Sigmoid colon (tissue), 6 donors: ENCODE measurements at regions not wholly inside any gene's neighbourhood (a gene's known extent, or its start where the extent isn't known, plus 50 kb on each side); places are given as distances from the start of the nearest gene placed in this dataset.

Experiments
- DNase-seq: peaks from one replicate; pipeline ENCODE4 v3.0.0-alpha.2; 2019
- H3K27ac ChIP-seq, 4 donors: fragments of 200-600 bp; sonication (generic); one replicate each; pipeline ENCODE4 v1.5.1; 2016 to 2019; ENCODE audit warnings: mild to moderate bottlenecking in 1 of 4
- H3K27me3 ChIP-seq, 3 donors: fragments of 200-600 bp; sonication (generic); one replicate each; pipeline ENCODE4 v1.5.1; 2019; ENCODE audit warnings: mild to moderate bottlenecking in 1 of 3
- H3K36me3 ChIP-seq, 4 donors: fragments of 200-600 bp; sonication (generic); one replicate each; pipeline ENCODE4 v1.5.1; 2016 to 2019
- H3K4me1 ChIP-seq, 4 donors: fragments of 200-600 bp; sonication (generic); one replicate each; pipeline ENCODE4 v1.5.1; 2017 to 2019
- H3K4me3 ChIP-seq, 4 donors: fragments of 200-600 bp; sonication (generic); one replicate each; pipeline ENCODE4 v1.5.1; 2017 to 2019; ENCODE audit warnings: mild to moderate bottlenecking in 2 of 4, moderate library complexity in 1 of 4
- H3K9me3 ChIP-seq, 4 donors: fragments of 200-600 bp in 3 of 4; sonication (generic) in 3 of 4; one replicate each; pipeline versions ENCODE4 v1.5.1 to v1.6.1; 2013 to 2019
- EP300 ChIP-seq, 4 donors: sonication (generic); formaldehyde crosslinking; IDR thresholded peaks; one replicate each; pipeline ENCODE4 v1.6.1; 2017; ENCODE audit warnings: antibody characterized with exemption in 4 of 4
- POLR2A ChIP-seq, 2 donors: fragments of 450-650 bp; IDR thresholded peaks; one replicate each; pipeline ENCODE4 v1.6.1; 2016; ENCODE audit warnings: antibody characterized with exemption in 2 of 2, mild to moderate bottlenecking in 2 of 2, moderate library complexity in 2 of 2
- POLR2AphosphoS5 ChIP-seq, 4 donors: sonication (generic); formaldehyde crosslinking; IDR thresholded peaks; one replicate each; pipeline ENCODE4 v1.6.1; 2017; ENCODE audit warnings: antibody characterized with exemption in 4 of 4
- WGBS, 2 donors: extraction: QIAGEN DNeasy Blood & Tissue Kit; methylation state at CpG; one replicate each; pipeline ENCODE4 v1.1.7; 2013; 5-methylcytosine and 5-hydroxymethylcytosine counted together
- intact Hi-C: fragments of 100-400 bp; cut with DNase I; formaldehyde crosslinking; loops from one replicate; pipeline ENCODE4 v1.15.1; 2023
- TF ChIP-seq, protein P1 (sequence below), 4 experiments: fragments of 450-650 bp in 3 of 4; fragments of 200-600 bp in 1 of 4; IDR thresholded peaks; one replicate each; pipeline ENCODE4 v1.5.1; 2016 to 2019; ENCODE audit warnings: antibody characterized with exemption in 4 of 4, mild to moderate bottlenecking in 3 of 4, moderate library complexity in 2 of 4
- donor health status: healthy with polysubstance abuse.
- donor health status: healthy.

DNA sequence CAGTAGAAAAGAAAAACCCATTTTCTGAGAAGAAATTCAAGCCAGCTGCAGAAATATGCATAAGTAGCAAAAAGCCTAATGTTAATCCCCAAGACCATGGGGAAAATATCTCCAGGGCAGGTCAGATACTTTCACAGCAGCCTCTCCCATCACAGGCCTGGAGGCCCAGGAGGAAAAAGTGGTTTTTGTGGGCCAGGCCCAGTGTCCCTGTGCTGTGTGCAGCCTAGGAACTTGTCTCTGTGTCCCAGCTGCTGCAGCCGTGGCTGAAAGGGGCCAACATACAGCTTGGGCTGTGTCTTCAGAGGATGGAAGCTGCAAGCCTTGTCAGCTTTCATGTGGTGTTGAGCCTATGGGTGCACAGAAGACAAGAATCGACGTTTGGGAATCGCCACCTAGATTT lies 581.0 kb downstream of the C4orf33 start:
- no peak for DNase-seq
- 89 to 90% methylated on average over 4 of the region's 4 CpGs for WGBS, 2 donors
- TF ChIP-seq POLR2AphosphoS5 (IDR thresholded peaks at IDR 0.05) (no peak), EP300 (IDR thresholded peaks at IDR 0.05) (no peak), POLR2A (IDR thresholded peaks at IDR 0.05) (no peak)
- TF ChIP-seq, protein P1, sequence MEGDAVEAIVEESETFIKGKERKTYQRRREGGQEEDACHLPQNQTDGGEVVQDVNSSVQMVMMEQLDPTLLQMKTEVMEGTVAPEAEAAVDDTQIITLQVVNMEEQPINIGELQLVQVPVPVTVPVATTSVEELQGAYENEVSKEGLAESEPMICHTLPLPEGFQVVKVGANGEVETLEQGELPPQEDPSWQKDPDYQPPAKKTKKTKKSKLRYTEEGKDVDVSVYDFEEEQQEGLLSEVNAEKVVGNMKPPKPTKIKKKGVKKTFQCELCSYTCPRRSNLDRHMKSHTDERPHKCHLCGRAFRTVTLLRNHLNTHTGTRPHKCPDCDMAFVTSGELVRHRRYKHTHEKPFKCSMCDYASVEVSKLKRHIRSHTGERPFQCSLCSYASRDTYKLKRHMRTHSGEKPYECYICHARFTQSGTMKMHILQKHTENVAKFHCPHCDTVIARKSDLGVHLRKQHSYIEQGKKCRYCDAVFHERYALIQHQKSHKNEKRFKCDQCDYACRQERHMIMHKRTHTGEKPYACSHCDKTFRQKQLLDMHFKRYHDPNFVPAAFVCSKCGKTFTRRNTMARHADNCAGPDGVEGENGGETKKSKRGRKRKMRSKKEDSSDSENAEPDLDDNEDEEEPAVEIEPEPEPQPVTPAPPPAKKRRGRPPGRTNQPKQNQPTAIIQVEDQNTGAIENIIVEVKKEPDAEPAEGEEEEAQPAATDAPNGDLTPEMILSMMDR (IDR thresholded peaks at IDR 0.05), result no peak
- no peaks in the 10 kb centered on the region for H3K4me1 ChIP-seq
- no peaks in the 10 kb centered on the region for H3K36me3 ChIP-seq
- intact Hi-C loops, result no loop called here
- H3K27me3 ChIP-seq, result no peaks in the 10 kb centered on the region
- no peak overlapping the region for H3K27ac ChIP-seq
- H3K9me3 ChIP-seq, result no peaks in the 10 kb centered on the region
- H3K4me3 ChIP-seq, result no peak overlapping the region

DNA sequence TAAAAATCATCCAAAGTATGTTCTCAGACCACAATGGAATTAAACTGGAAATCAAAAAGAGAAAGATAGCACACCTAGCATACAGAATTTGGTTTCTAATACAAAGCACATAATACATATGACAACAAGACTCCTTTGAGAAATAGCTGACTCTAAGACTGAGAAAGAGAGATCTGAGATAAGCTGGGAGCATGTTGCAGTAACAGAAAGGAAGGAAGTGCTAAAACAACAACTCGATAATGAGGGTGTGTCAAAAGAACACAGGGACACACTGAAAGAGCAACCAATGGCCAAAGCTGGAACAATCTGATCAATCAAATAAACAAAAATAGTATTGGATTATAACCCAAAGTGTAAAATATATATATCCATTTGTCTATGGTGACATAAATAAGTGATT lies 586.6 kb downstream of the C4orf33 start:
- WGBS, 2 donors, result 28 to 34% methylated on average over 1 of the region's 1 CpG
- no peak overlapping the region for H3K4me3 ChIP-seq
- intact Hi-C loops, result no loop called here
- H3K4me1 ChIP-seq, result no peaks in the 10 kb centered on the region
- H3K27ac ChIP-seq, result no peak overlapping the region
- DNase-seq, result no peak
- H3K9me3 ChIP-seq, result no peaks in the 10 kb centered on the region
- H3K27me3 ChIP-seq, result no peaks in the 10 kb centered on the region
- TF ChIP-seq POLR2A (IDR thresholded peaks at IDR 0.05) (no peak), EP300 (IDR thresholded peaks at IDR 0.05) (no peak), POLR2AphosphoS5 (IDR thresholded peaks at IDR 0.05) (no peak)
- TF ChIP-seq, protein P1 (IDR thresholded peaks at IDR 0.05), result no peak
- H3K36me3 ChIP-seq, result no peaks in the 10 kb centered on the region

DNA sequence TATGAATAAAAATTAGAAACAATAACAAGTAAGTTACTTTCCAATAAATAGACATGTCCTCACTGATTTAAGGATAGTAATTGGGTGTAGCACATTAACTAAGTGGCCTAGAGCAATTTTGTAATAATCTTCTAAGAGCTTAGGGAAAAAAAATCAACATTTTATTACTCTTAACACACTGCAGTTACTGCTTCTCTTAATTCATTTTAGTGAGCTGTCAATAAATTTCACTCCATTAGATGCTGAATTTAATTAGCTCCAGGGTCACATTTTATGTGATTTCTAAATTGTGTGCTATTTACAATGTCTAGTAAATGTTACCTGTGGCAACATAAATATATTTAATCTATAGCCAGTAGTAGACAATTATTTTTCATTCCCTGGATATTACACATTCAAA lies 612.0 kb downstream of the C4orf33 start:
- no peaks in the 10 kb centered on the region for H3K27me3 ChIP-seq
- H3K27ac ChIP-seq, result no peak overlapping the region
- intact Hi-C loops, result no loop called here
- TF ChIP-seq EP300 (IDR thresholded peaks at IDR 0.05) (no peak), POLR2A (IDR thresholded peaks at IDR 0.05) (no peak), POLR2AphosphoS5 (IDR thresholded peaks at IDR 0.05) (no peak)
- TF ChIP-seq, protein P1 (IDR thresholded peaks at IDR 0.05), result no peak
- no peaks in the 10 kb centered on the region for H3K4me1 ChIP-seq
- no peak overlapping the region for H3K4me3 ChIP-seq
- no peak for DNase-seq
- no peaks in the 10 kb centered on the region for H3K36me3 ChIP-seq
- no peaks in the 10 kb centered on the region for H3K9me3 ChIP-seq

DNA sequence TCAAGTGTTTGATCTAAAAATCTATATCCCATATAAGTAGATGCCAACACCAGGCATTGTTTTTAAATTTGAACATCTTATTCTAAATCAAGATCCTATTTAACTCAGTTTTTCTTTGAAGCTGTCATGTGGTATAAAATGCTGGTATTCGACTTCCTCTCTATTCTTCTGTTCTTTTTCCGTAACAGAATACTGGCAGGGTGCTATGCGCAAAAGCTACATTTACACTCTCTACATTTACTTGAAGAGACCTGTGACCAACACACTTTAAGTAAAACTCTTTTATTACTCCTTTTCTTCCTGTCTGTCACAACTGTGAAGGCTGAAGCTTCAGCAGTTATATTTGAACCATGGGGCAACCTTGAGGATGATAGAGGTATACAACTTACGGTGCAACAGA lies 612.8 kb downstream of the C4orf33 start:
- no peaks in the 10 kb centered on the region for H3K27me3 ChIP-seq
- H3K36me3 ChIP-seq, result no peaks in the 10 kb centered on the region
- WGBS, 2 donors, result 83 to 89% methylated on average over 4 of the region's 4 CpGs
- no peak overlapping the region for H3K27ac ChIP-seq
- no peak overlapping the region for H3K4me3 ChIP-seq
- no peak for TF ChIP-seq EP300 (IDR thresholded peaks at IDR 0.05)
- TF ChIP-seq, protein P1 (IDR thresholded peaks at IDR 0.05), result no peak
- no peak for TF ChIP-seq POLR2A (IDR thresholded peaks at IDR 0.05)
- no peak for TF ChIP-seq POLR2AphosphoS5 (IDR thresholded peaks at IDR 0.05)
- no peaks in the 10 kb centered on the region for H3K9me3 ChIP-seq
- no peak for DNase-seq
- intact Hi-C loops, result no loop called here
- no peaks in the 10 kb centered on the region for H3K4me1 ChIP-seq

DNA sequence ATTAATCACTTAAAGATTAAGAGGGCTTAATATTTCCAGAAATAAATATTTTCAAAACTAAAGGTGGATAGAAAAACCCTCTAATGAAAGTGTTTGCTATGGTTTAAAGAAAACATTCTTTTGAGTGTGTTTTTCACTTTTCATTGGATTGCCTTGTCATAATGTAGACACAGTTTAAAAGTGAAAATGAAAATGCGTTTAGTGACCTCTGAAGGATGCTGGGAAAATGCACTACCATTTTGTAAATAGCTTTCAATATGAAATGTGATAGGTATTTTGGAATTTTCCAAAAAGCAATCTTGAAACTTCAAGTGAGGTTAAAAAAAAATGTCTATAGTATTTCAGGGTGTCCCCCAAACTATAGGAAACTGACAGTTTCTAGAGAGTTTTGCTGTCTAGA lies 642.2 kb downstream of the C4orf33 start:
- no peak overlapping the region for H3K27ac ChIP-seq
- H3K4me3 ChIP-seq, result no peak overlapping the region
- H3K36me3 ChIP-seq, result no peaks in the 10 kb centered on the region
- no peak for TF ChIP-seq POLR2AphosphoS5 (IDR thresholded peaks at IDR 0.05)
- TF ChIP-seq, protein P1 (IDR thresholded peaks at IDR 0.05), result no peak
- no peak for TF ChIP-seq POLR2A (IDR thresholded peaks at IDR 0.05)
- TF ChIP-seq EP300 (IDR thresholded peaks at IDR 0.05), result no peak
- no peak for DNase-seq
- no peaks in the 10 kb centered on the region for H3K27me3 ChIP-seq
- no peaks in the 10 kb centered on the region for H3K9me3 ChIP-seq
- no peaks in the 10 kb centered on the region for H3K4me1 ChIP-seq
- intact Hi-C loops, result no loop called here
- WGBS, 2 donors, result 44 to 71% methylated on average over 1 of the region's 1 CpG
